ENCODE measurements at regions not wholly inside any gene's neighbourhood (a gene's known extent, or its start where the extent isn't known, plus 50 kb on each side); places are given as distances from the start of the nearest gene placed in this dataset.

DNA sequence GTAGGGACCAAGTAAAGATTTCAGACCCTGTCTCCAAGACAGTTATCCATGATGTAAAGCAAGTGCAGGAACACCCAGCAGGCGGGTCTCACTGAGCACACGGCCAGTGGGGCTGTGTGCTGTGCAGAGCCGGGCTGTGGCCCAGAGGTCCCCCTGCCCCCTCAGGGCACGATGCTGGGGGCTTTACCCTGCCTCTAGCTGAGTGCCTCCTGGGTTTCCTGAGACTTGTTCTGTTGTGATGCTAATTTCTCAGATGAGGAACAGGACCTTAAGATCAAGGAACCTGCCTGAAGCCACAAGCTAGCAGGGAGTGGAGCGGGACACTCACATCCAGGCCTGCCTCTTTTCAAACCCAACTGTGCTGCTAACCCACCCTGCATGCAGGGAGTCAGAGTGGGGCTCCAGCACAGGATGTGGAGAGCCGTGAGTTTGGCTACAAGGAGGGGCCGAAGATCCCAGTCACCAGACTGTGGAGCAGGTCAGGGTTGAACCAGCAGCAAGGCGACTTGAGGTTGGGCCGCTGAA is 76.1 kb upstream of the LYZL2 start:
- no peak for TF ChIP-seq POLR2AphosphoS5 (IDR thresholded peaks at IDR 0.05; ENCODE audit: low read depth)
- TF ChIP-seq, protein P1, sequence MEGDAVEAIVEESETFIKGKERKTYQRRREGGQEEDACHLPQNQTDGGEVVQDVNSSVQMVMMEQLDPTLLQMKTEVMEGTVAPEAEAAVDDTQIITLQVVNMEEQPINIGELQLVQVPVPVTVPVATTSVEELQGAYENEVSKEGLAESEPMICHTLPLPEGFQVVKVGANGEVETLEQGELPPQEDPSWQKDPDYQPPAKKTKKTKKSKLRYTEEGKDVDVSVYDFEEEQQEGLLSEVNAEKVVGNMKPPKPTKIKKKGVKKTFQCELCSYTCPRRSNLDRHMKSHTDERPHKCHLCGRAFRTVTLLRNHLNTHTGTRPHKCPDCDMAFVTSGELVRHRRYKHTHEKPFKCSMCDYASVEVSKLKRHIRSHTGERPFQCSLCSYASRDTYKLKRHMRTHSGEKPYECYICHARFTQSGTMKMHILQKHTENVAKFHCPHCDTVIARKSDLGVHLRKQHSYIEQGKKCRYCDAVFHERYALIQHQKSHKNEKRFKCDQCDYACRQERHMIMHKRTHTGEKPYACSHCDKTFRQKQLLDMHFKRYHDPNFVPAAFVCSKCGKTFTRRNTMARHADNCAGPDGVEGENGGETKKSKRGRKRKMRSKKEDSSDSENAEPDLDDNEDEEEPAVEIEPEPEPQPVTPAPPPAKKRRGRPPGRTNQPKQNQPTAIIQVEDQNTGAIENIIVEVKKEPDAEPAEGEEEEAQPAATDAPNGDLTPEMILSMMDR (IDR thresholded peaks at IDR 0.05; ENCODE audit: insufficient read depth, low read length) = no peak
- no peak for TF ChIP-seq GABPA (IDR thresholded peaks at IDR 0.05; ENCODE audit: low read depth)
- no peak for TF ChIP-seq SPI1 (IDR thresholded peaks at IDR 0.05; ENCODE audit: borderline replicate concordance, low read depth)

Data from HL-60 (cell line).